ENCODE measurements at regions not wholly inside any gene's neighbourhood (a gene's known extent, or its start where the extent isn't known, plus 50 kb on each side); places are given as distances from the start of the nearest gene placed in this dataset.

GRCh38 chr18:37676276-37676675 lies 110.7 kb upstream of the CELF4 start:
- no peaks in the 10 kb centered on the region for H3K27me3 ChIP-seq (replicated peaks)
- no peak for DNase-seq (ENCODE audit: low read depth in 1 of 2, low spot score in 2 of 2)
- H3K27ac ChIP-seq: no peak overlapping the region
- no peaks in the 10 kb centered on the region for H3K4me1 ChIP-seq (replicated peaks)
- no peak overlapping the region for H3K4me3 ChIP-seq
- H3K36me3 ChIP-seq: no peaks in the 10 kb centered on the region
- peaks cover 2% of the 10 kb centered on the region; the same call in 1 of the 2 replicates for H3K9me3 ChIP-seq (replicated peaks)

DNA sequence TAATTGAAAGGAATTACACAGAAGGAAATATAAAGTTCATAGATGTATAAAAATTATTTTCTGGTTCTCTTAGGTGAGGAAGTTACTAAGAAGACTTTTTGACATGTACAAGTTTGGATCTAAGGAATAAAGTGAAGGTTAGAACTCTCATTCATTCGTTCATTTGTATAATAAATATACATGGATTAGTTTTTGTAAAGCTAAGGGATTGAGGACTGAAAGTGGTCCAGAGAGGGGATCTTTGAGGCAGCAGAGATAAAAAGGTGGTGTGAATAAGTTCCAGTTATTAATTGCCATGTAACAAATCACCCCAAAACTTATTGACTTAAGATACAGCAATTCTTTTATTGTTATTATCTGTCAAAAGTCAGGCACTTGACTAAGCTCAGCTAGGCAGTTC lies 110.1 kb upstream of the CELF4 start:
- H3K27me3 ChIP-seq (replicated peaks): no peaks in the 10 kb centered on the region
- peaks cover 2% of the 10 kb centered on the region; the same call in 1 of the 2 replicates for H3K9me3 ChIP-seq (replicated peaks)
- H3K4me1 ChIP-seq (replicated peaks): no peaks in the 10 kb centered on the region
- H3K36me3 ChIP-seq: no peaks in the 10 kb centered on the region
- DNase-seq (ENCODE audit: low read depth in 1 of 2, low spot score in 2 of 2): no peak
- H3K27ac ChIP-seq: no peak overlapping the region
- no peak overlapping the region for H3K4me3 ChIP-seq

DNA sequence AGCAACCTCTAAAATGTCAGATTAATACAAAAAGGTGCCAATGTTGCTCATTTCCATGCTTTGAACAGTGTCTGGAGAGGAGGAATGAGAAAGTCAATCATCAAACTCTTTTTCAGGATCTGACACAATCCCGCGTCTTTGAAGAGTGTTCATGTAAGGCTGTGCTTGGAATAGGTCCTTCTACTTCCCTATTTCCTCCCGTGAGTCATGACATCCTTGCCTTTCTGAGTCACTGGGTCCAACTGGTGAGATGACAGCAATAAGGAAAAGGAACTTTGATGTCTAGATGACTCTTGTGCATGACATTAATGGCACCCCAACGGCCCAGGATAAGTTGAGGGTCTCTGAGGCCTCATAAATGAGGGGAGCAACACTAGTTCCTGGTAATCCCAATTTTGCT lies 109.0 kb upstream of the CELF4 start:
- no peaks in the 10 kb centered on the region for H3K4me1 ChIP-seq (replicated peaks)
- DNase-seq (ENCODE audit: low read depth in 1 of 2, low spot score in 2 of 2): no peak

DNA sequence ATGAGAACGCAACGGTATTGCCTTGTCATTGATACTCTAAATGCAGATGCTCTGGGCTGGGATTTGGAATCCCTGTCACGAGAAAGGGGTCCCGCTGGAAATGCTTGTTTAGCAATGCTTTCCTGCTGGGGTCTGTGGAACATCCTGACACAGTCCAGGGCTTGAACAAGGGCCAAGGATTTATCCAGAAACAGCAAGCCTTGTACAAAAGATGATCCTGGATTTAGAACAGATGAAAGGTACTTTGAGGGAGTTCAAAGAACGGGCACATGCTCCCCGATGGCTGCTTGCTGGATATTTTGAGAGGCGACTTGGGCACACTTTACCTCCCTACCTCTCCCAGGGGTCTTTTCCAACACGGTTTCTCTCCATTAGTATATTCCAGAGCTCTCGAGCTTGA lies 108.1 kb upstream of the CELF4 start:
- H3K4me1 ChIP-seq (replicated peaks): no peaks in the 10 kb centered on the region
- no peaks in the 10 kb centered on the region for H3K27me3 ChIP-seq (replicated peaks)
- no peak overlapping the region for H3K4me3 ChIP-seq
- no peak overlapping the region for H3K27ac ChIP-seq
- DNase-seq (ENCODE audit: low read depth in 1 of 2, low spot score in 2 of 2): no peak
- no peaks in the 10 kb centered on the region; the same call in none of the 2 replicates for H3K9me3 ChIP-seq (replicated peaks)
- no peaks in the 10 kb centered on the region for H3K36me3 ChIP-seq

More for the DNA sequence above, 109.0 kb upstream of the CELF4 start:
- Histone ChIP-seq H3K27me3 (replicated peaks) (no peaks in the 10 kb centered on the region), H3K9me3 (replicated peaks) (no peaks in the 10 kb centered on the region; the same call in none of the 2 replicates), H3K27ac (no peak overlapping the region), H3K36me3 (no peaks in the 10 kb centered on the region), H3K4me3 (no peak overlapping the region)

DNA sequence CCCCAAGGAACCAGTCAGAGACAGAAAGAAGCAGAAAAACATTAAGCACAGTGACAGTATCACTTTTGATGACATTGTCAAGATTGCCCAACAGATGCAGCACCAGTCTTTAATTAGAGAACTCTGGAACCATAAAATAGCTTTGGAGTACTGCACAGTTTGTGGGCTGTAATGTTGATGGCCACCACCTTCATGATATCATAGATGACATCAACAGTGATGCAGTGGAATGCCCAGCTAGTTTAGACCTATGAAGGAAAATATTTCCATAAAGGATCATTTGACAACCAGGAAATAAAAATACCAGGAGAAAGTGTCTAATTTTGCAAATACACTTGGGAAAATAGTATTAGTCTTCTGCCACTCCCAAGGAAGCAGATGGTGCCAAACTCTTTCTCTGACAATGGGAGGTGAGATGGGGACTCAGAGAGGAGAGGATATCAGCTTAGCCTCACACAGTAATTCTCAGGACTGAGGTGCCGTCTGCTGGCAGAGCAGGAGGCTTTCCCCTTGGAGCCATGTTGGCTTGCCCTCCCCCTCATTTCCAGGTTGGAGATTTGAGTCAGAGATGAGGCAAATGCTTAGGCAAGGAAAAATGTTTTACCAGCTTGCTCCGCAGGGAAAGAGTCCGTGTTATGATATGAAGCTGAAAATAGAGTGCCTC lies 107.5 kb upstream of the CELF4 start:
- Histone ChIP-seq H3K4me1 (replicated peaks) (no peaks in the 10 kb centered on the region), H3K27ac (no peak overlapping the region), H3K36me3 (no peaks in the 10 kb centered on the region), H3K9me3 (replicated peaks) (no peaks in the 10 kb centered on the region; the same call in none of the 2 replicates), H3K4me3 (no peak overlapping the region), H3K27me3 (replicated peaks) (no peaks in the 10 kb centered on the region)
- no peak for DNase-seq (ENCODE audit: low read depth in 1 of 2, low spot score in 2 of 2)

- H3K27me3 ChIP-seq (replicated peaks): no peaks in the 10 kb centered on the region
- H3K4me1 ChIP-seq (replicated peaks): no peaks in the 10 kb centered on the region
- no peak for DNase-seq (ENCODE audit: low read depth in 1 of 2, low spot score in 2 of 2)
- H3K4me3 ChIP-seq: no peak overlapping the region
- no peak overlapping the region for H3K27ac ChIP-seq
- H3K9me3 ChIP-seq (replicated peaks): no peaks in the 10 kb centered on the region; the same call in none of the 2 replicates
- H3K36me3 ChIP-seq: no peaks in the 10 kb centered on the region
Measured at GRCh38 chr18:37672001-37672400, 106.4 kb upstream of the CELF4 start.

DNA sequence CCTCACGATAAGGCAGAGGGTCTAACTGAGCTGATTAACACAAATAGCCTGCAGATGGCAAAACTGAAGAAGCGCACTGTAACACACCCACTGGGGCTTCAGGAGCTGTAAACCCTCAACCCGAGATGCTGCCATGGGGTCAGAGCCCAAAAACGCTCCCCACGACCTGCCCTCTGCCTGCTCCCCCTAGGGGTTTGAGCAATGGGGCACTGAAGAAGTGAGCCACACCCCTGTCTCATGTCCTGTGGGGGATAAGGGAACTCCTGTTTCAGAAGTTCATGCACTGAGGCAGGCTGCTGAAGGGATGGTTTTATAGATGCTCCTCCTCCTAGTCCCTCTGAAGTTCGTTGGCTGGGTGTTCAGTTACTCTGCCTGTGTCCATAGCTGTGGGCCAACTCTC lies 105.9 kb upstream of the CELF4 start:
- Histone ChIP-seq H3K4me3 (no peak overlapping the region), H3K27me3 (replicated peaks) (no peaks in the 10 kb centered on the region), H3K27ac (no peak overlapping the region), H3K4me1 (replicated peaks) (no peaks in the 10 kb centered on the region), H3K9me3 (replicated peaks) (no peaks in the 10 kb centered on the region; the same call in none of the 2 replicates), H3K36me3 (no peaks in the 10 kb centered on the region)
- no peak for DNase-seq (ENCODE audit: low read depth in 1 of 2, low spot score in 2 of 2)

DNA sequence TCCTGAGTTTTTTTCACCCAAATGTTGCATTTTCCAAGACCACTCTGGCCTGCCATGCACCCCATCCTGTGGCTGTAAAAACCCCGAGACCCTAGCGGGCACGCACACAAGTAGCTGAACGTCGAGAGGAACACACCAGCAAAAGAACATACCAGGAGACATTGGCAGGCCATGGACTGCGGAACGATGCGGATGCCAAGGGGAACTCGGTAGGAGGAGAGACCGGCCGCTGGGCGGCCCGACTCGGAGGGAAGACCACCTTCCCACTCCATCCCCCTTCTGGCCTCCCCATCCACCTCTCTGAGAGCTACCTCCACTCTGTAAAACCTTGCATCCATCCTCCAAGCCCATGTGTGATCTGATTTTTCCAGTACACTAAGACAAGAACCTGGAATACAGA lies 105.5 kb upstream of the CELF4 start:
- Histone ChIP-seq H3K36me3 (no peaks in the 10 kb centered on the region), H3K4me1 (replicated peaks) (no peaks in the 10 kb centered on the region), H3K27me3 (replicated peaks) (no peaks in the 10 kb centered on the region), H3K27ac (no peak overlapping the region), H3K4me3 (no peak overlapping the region), H3K9me3 (replicated peaks) (no peaks in the 10 kb centered on the region; the same call in none of the 2 replicates)
- DNase-seq (ENCODE audit: low read depth in 1 of 2, low spot score in 2 of 2): no peak

DNA sequence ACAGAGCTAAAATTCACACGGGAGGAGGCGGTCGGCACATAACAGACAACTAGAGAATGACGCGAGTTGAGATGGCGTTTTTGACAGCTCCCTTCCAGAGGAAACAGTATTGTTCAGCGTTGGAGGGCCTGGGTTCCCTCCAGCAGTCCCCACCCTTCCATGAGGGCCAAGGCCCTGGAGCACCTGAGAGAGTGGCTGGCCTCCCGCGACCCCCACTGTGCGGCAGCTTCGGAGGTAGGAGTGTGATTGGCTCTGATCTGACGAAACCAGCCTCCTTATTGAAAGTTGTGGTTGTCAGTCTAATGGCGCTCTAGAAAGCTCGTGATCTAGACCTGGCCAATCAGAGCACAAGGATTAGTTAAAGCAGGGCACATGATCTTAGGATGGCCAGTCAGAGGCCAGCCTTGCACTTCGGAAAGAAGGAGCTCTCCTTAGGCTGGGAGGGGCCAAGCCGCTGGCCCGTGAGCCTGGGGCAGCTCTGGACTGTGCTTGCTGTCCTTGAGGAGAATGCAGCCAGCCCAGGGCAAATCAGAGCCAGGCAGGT lies 104.5 kb upstream of the CELF4 start:
- no peaks in the 10 kb centered on the region for H3K4me1 ChIP-seq (replicated peaks)
- no peak for DNase-seq (ENCODE audit: low read depth in 1 of 2, low spot score in 2 of 2)
- no peaks in the 10 kb centered on the region for H3K36me3 ChIP-seq
- H3K27me3 ChIP-seq (replicated peaks): no peaks in the 10 kb centered on the region
- no peaks in the 10 kb centered on the region; the same call in none of the 2 replicates for H3K9me3 ChIP-seq (replicated peaks)
- H3K4me3 ChIP-seq: no peak overlapping the region
- H3K27ac ChIP-seq: no peak overlapping the region

DNA sequence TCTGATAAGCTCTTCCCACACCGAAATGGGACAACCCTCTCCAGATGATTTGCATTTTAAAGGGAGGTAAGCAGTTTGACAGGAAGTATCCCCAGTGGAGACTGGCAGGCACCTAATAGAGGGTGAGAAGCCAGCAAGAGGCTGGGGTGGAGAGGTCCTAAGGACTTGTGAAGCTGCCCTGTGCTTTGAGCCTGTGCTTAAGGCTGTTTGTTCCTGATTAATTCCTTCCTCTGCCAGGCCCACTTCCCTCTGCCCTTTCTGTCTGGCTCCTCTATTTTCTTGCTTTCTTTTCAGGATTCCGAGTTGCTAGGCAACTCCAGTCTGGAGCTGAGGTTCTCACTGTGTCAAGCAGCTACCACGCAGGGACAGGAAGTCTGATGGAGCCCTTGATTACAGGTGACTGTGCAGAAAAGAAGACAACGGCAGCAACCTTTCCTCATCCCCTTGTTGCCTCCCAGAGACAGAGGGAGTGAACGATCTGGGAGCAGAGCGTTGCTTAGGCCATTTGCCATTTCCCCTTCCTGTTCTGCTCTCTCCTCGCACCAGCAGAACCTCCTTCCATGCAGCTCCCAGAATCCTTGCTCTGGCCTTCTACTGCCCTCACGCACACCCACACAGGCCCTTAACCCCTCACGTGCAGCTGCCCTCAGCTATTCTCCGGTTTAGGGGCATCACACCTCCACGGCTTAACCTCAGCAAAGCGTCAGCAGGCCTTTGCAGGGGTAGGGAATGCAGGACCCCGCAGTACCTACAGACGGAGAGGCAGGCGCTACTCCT lies 103.6 kb upstream of the CELF4 start:
- no peak for DNase-seq (ENCODE audit: low read depth in 1 of 2, low spot score in 2 of 2)
- Histone ChIP-seq H3K27ac (no peak overlapping the region), H3K9me3 (replicated peaks) (no peaks in the 10 kb centered on the region; the same call in none of the 2 replicates), H3K36me3 (no peaks in the 10 kb centered on the region), H3K4me3 (no peak overlapping the region), H3K27me3 (replicated peaks) (no peaks in the 10 kb centered on the region), H3K4me1 (replicated peaks) (no peaks in the 10 kb centered on the region)

DNA sequence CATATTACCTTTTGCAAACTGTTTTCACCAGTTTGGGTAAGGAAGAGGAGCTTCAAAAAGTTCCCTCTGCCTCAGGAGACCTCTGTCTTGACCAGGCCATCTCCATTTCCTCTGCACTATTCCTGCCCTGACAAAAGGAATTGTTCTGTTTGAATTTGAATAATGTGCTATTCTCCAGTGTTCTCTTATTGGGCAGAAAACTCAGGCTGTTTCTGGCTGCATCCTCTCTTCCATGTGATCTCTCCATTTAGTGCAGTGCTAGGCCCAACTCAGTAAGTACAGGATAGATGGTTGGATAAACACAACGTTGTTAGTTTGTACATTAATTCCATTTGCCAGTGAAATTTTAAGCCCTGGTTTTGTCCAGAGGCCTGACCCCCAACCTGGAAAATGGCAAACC lies 102.2 kb upstream of the CELF4 start:
- Histone ChIP-seq H3K4me1 (replicated peaks) (no peaks in the 10 kb centered on the region), H3K9me3 (replicated peaks) (no peaks in the 10 kb centered on the region; the same call in none of the 2 replicates), H3K27me3 (replicated peaks) (no peaks in the 10 kb centered on the region), H3K27ac (no peak overlapping the region), H3K36me3 (no peaks in the 10 kb centered on the region), H3K4me3 (no peak overlapping the region)
- no peak for DNase-seq (ENCODE audit: low read depth in 1 of 2, low spot score in 2 of 2)

DNA sequence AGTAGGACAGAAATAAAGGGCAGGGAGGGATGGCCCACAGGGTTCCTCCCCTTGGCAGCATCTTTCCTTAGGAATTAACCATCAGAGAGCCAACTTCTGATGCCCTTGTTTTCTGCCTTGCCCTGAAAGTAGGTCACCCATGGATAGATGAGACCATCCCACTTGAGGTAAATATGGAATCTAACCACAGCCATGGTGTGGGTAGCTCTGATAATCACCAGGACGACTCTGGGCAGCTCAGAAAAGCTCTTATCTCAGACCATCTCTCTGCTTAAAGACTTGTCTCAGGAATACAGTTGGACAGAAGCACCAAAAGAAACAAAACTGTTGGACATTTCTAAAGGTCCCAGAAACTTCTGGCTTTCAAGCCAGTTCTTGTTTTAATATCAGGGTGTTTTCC lies 101.4 kb upstream of the CELF4 start:
- Histone ChIP-seq H3K4me3 (no peak overlapping the region), H3K9me3 (replicated peaks) (no peaks in the 10 kb centered on the region; the same call in none of the 2 replicates), H3K27ac (no peak overlapping the region), H3K4me1 (replicated peaks) (no peaks in the 10 kb centered on the region), H3K27me3 (replicated peaks) (no peaks in the 10 kb centered on the region), H3K36me3 (no peaks in the 10 kb centered on the region)
- no peak for DNase-seq (ENCODE audit: low read depth in 1 of 2, low spot score in 2 of 2)

DNA sequence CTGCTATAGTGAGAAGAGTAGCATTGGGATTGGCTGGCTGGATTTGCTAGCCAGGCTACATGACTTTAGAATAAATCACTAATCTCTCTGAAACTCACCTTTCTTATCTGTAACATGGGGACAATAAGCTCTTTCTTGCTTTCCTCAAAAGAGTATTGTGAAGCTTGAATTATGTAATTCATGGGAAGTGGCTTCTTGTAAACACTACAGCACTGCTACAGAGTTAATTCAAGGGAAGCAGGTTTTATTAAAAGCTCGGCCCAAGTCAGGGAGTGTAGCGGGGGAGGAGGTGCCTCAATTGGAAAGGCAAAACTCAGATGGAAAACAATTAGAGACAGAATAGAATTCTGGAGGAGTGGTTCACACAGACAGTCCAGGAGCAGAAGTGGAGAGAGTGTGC lies 100.9 kb upstream of the CELF4 start:
- Histone ChIP-seq H3K27ac (no peak overlapping the region), H3K36me3 (no peaks in the 10 kb centered on the region), H3K4me1 (replicated peaks) (no peaks in the 10 kb centered on the region), H3K27me3 (replicated peaks) (no peaks in the 10 kb centered on the region), H3K9me3 (replicated peaks) (no peaks in the 10 kb centered on the region; the same call in 1 of the 2 replicates), H3K4me3 (no peak overlapping the region)
- no peak for DNase-seq (ENCODE audit: low read depth in 1 of 2, low spot score in 2 of 2)

- Histone ChIP-seq H3K27me3 (replicated peaks) (no peaks in the 10 kb centered on the region), H3K4me1 (replicated peaks) (no peaks in the 10 kb centered on the region), H3K27ac (no peak overlapping the region), H3K4me3 (no peak overlapping the region), H3K36me3 (no peaks in the 10 kb centered on the region), H3K9me3 (replicated peaks) (no peaks in the 10 kb centered on the region; the same call in 1 of the 2 replicates)
- no peak for DNase-seq (ENCODE audit: low read depth in 1 of 2, low spot score in 2 of 2)
Measured at GRCh38 chr18:37665346-37665745, 99.7 kb upstream of the CELF4 start.
